ENCODE measurements at regions not wholly inside any gene's neighbourhood (a gene's known extent, or its start where the extent isn't known, plus 50 kb on each side); places are given as distances from the start of the nearest gene placed in this dataset.
"Not testable (repeated sequence)": the region's sequence is repeated elsewhere in the genome, so short reads cannot be mapped to it uniquely, and the experiment has no call there.

DNA sequence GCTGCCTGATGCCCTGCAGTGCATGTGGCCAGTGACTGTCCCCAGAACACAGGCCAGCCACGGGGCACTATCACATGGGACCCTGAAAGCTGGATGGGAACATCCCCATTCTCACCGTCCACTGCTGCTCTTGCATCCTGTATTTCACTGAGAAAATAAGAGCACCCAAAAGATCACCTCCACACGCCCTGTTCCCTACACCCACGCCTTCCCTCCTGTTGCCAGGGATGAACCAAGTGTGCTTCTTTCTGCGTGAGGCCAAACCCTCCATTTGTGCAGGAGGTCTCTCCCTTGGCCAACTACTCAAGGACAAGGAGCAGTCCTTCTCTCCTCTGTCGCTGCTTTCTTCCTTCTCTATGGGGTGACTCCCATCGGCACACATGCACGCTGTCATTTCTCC is 118.3 kb downstream of the LRRC37A3 start:
- DNase-seq = not testable (repeated sequence)

- not testable (repeated sequence) for DNase-seq
Measured at GRCh38 chr17:64800361-64800895, 118.8 kb downstream of the LRRC37A3 start.

GRCh38 chr17:64799543-64800188 is 119.6 kb downstream of the LRRC37A3 start:
- DNase-seq = not testable (repeated sequence)

DNA sequence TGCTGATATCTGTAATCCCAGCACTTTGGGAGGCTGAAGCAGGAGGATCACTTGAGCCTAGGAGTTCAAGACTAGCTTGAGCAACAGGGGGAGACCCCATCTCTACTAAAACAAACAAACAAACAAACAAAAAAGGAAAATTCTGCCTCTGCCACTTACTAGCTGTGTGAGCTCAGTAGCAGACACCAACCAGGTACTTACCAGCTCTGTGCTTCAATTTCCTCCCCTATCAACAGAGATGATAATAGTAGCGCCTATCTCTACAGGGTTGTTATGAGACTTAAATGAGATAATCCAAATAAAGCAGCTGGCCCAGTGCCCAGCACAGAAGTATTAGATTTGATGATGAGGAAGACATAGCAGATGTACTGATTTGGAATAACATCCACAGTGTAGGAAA is 120.3 kb downstream of the LRRC37A3 start:
- DNase-seq = not testable (repeated sequence)

DNA sequence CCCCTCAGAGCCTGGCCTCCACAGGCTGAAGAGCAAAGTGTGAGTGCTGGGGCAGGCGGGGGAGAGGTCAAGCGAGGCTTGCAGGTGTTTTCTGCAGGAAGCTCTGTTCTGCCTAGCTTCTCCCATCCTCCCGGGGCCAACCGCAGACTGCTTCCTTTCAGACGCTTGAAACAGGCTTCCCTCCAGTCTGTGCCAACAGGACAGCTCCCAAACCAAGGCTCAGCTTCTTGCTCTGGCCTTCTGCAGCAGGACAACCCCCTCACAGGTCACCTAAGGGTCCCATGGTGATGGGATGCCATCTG is 120.8 kb downstream of the LRRC37A3 start:
- not testable (repeated sequence) for DNase-seq

- DNase-seq = not testable (repeated sequence)
Measured at GRCh38 chr17:64797746-64798488, 121.4 kb downstream of the LRRC37A3 start.

DNA sequence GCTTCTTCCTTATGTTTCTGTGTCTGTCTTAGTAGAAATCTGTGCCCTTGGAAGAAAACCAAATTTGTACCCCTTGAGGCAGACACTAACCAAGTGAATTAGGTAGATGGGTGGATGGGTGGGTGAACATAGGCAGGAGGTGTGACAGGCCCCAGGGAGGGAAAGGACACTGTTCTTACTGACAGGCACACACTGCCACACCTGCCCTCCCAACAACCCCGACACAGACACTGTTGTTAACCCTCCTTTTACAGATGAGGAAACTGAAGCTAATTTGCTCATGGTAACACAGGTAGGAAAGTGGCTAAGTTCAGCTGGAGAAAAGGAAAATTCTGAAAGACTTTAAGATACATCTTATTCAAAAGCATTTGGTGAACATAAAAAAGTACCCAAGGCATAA is 123.9 kb downstream of the LRRC37A3 start:
- not testable (repeated sequence) for DNase-seq

- not testable (repeated sequence) for DNase-seq
Measured at GRCh38 chr17:64794548-64795274, 124.6 kb downstream of the LRRC37A3 start.

DNA sequence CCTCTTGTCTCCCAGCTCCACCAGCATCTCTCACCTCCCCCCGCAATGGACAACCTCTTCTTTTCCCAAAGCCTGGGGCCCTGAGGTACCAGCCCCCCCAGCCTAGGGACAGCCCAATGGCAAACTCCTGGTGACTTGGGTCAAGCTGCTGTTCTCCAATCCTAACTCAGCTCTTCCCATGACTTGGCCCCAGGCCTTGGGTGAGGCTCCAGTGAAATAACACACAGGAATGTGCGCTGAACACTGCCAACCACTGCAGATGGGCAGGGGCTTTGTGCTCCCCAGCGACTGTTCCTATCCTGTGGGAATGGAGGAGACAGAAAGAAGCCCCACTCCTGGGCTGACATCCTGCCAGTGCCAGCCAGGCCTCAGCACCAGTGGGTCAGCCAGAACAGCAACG is 125.2 kb downstream of the LRRC37A3 start:
- not testable (repeated sequence) for DNase-seq

DNA sequence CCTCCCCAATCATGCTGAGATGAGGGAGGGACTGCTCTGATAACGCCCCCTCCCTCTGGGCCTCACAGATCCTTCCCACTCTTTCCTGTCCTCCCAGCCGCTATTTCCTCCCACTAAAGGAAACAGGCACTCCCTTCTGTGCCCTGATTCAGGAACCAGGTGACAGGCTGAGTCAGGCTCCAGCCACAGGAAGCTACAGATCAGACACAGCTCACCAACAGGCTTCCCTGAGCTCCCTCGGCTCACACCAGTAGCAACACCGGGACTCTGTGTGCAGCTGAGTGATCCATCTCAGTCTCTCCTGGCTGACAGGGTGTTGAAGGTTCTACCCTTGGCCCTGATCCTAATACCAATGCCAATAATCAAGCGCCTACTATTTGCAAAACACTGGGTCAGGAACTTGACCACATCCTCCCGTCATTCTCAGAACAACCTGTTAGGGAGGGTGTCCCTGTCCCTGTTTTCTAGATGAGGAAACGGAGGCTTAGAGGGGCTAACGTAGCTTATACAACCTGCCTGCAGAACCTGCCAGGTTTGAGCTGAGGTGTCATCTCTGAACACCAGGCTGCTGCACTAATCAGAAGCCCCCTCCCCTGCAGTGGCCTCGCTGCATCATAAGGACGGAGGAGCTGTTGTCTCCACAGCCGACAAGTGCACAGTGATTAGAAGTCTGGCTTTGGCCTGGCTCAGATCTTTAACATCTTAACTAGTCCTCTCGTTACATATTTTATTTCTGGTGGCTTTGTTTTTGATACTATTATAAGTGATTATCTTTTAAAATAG is 126.3 kb downstream of the LRRC37A3 start:
- not testable (repeated sequence) for DNase-seq

GRCh38 chr17:64792276-64792675 is 127.0 kb downstream of the LRRC37A3 start:
- not testable (repeated sequence) for DNase-seq

- not testable (repeated sequence) for DNase-seq
Measured at GRCh38 chr17:64791691-64792090, 127.6 kb downstream of the LRRC37A3 start.

DNA sequence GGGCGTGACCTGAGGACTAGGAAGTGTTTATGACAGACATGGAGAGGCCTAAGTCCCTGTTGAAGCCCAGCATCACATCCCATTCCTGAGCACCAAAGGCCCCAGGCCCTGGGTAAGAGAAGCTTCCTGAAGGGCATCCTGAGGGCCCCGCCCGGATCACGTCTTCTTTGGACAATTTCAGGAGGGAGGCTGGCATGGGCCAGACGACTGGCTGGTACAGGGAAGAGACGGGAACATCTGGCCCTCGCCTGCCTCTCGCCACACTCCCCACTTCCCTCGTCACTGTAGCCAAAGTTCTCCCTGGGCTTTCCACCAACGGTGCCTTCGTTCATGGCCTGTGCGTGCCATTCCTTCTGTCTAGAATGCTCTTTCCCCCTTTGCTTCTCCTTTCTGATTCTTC is 128.1 kb downstream of the LRRC37A3 start:
- DNase-seq = not testable (repeated sequence)

- not testable (repeated sequence) for DNase-seq
Measured at GRCh38 chr17:64790690-64791089, 128.6 kb upstream of the SMURF2 start.

GRCh38 chr17:64790193-64790592 is 128.1 kb upstream of the SMURF2 start:
- not testable (repeated sequence) for DNase-seq

- not testable (repeated sequence) for DNase-seq
Measured at GRCh38 chr17:64789061-64789445, 126.9 kb upstream of the SMURF2 start.

GRCh38 chr17:64788286-64789060 is 126.4 kb upstream of the SMURF2 start:
- DNase-seq = no peak

GRCh38 chr17:64787921-64788271 is 125.8 kb upstream of the SMURF2 start:
- DNase-seq = no peak

GRCh38 chr17:64787255-64787920 is 125.3 kb upstream of the SMURF2 start:
- DNase-seq = no peak

GRCh38 chr17:64786337-64786736 is 124.2 kb upstream of the SMURF2 start:
- no peak for DNase-seq

GRCh38 chr17:64785011-64785421 is 122.9 kb upstream of the SMURF2 start:
- DNase-seq = no peak

Data from fibroblast of skin of right quadriceps (primary cell).